COLO668 (cell line): ENCODE measurements at regions not wholly inside any gene's neighbourhood (a gene's known extent, or its start where the extent isn't known, plus 50 kb on each side); places are given as distances from the start of the nearest gene placed in this dataset.

ENCODE experiments used
- DNase-seq: peaks from one replicate; lab custom pipeline; 2025; ENCODE audit not compliant: unreplicated experiment; lab: John Stamatoyannopoulos, UW

GRCh38 chr5:165420493-165420892 lies 1915.1 kb downstream of the MAT2B start:
- no peak for DNase-seq

GRCh38 chr5:165423697-165424299 lies 1918.4 kb downstream of the MAT2B start:
- no peak for DNase-seq

- DNase-seq: no peak
These were observed 1920.2 kb downstream of the MAT2B start for GRCh38 chr5:165425594-165425993.

- DNase-seq: no peak
These were observed 1943.3 kb downstream of the MAT2B start for GRCh38 chr5:165448753-165449152.

GRCh38 chr5:165457859-165458481 lies 1952.6 kb downstream of the MAT2B start:
- DNase-seq: no peak

- no peak for DNase-seq
These were observed 1953.8 kb downstream of the MAT2B start for GRCh38 chr5:165459232-165459631.

- no peak for DNase-seq
These were observed 1955.5 kb downstream of the MAT2B start for GRCh38 chr5:165460911-165461310.

GRCh38 chr5:165477546-165477945 lies 1972.1 kb downstream of the MAT2B start:
- DNase-seq: no peak

- no peak for DNase-seq
These were observed 1990.5 kb downstream of the MAT2B start for GRCh38 chr5:165495829-165496380.

GRCh38 chr5:165497707-165498106 lies 1992.3 kb downstream of the MAT2B start:
- DNase-seq: no peak

- no peak for DNase-seq
These were observed 1997.7 kb downstream of the MAT2B start for GRCh38 chr5:165502893-165503691.

- DNase-seq: no peak
These were observed 1999.3 kb downstream of the MAT2B start for GRCh38 chr5:165504674-165505073.

- no peak for DNase-seq
These were observed 2002.9 kb downstream of the MAT2B start for GRCh38 chr5:165508286-165508685.

GRCh38 chr5:165508861-165509260 lies 2003.4 kb downstream of the MAT2B start:
- DNase-seq: no peak

- no peak for DNase-seq
These were observed 2016.6 kb downstream of the MAT2B start for GRCh38 chr5:165521816-165522610.

GRCh38 chr5:165525271-165525670 lies 2019.9 kb downstream of the MAT2B start:
- no peak for DNase-seq

GRCh38 chr5:165526357-165526756 lies 2020.9 kb downstream of the MAT2B start:
- no peak for DNase-seq

GRCh38 chr5:165527577-165527976 lies 2022.2 kb downstream of the MAT2B start:
- DNase-seq: no peak

- no peak for DNase-seq
These were observed 2032.6 kb downstream of the MAT2B start for GRCh38 chr5:165538065-165538464.

- no peak for DNase-seq
These were observed 2054.2 kb downstream of the MAT2B start for GRCh38 chr5:165559645-165560044.

- DNase-seq: no peak
These were observed 2055.2 kb downstream of the MAT2B start for GRCh38 chr5:165560648-165561047.
